ENCODE measurements at regions not wholly inside any gene's neighbourhood (a gene's known extent, or its start where the extent isn't known, plus 50 kb on each side); places are given as distances from the start of the nearest gene placed in this dataset.

- POLR2A ChIA-PET (ENCODE audit: partially characterized antibody): no interaction called here
- H4K20me1 ChIP-seq (replicated peaks in 1 of 2; ENCODE audit: control insufficient read depth in 1 of 2, insufficient read depth in 2 of 2, low read length in 2 of 2): no peaks in the 10 kb centered on the region
- no peak overlapping the region for H2BK15ac ChIP-seq (ENCODE audit: low read length)
- TF ChIP-seq TAF1 (IDR thresholded peaks at IDR 0.05; ENCODE audit: low read depth, low read length) (no peak), TBP (IDR thresholded peaks at IDR 0.05; ENCODE audit: low read depth, low read length) (no peak), BRCA1 (IDR thresholded peaks at IDR 0.05; ENCODE audit: low read depth, low read length) (no peak), GABPA (IDR thresholded peaks at IDR 0.05; ENCODE audit: borderline replicate concordance, insufficient read depth, low read length) (no peak), POLR2A (IDR thresholded peaks at IDR 0.05; ENCODE audit: control extremely low read depth in 1 of 2, low read depth in 2 of 2, low read length in 2 of 2) (no peak), NANOG (IDR thresholded peaks at IDR 0.05; ENCODE audit: insufficient read depth, low read depth, low read length, poor library complexity, severe bottlenecking) (no peak), CBX5 (IDR thresholded peaks at IDR 0.05; ENCODE audit: low read depth, low read length) (no peak), SIX5 (IDR thresholded peaks at IDR 0.05; ENCODE audit: low read depth, low read length) (no peak), NRF1 (IDR thresholded peaks at IDR 0.05; ENCODE audit: low read depth, low read length) (no peak), RFX5 (IDR thresholded peaks at IDR 0.05; ENCODE audit: borderline replicate concordance, low read depth, low read length) (no peak), FOSL1 (IDR thresholded peaks at IDR 0.05; ENCODE audit: insufficient read depth, low read depth, low read length) (no peak), CEBPB (IDR thresholded peaks at IDR 0.05; ENCODE audit: low read depth, low read length) (no peak), CHD1 (IDR thresholded peaks at IDR 0.05; ENCODE audit: low read depth, low read length) (no peak), HDAC2 (IDR thresholded peaks at IDR 0.05; ENCODE audit: borderline replicate concordance in 1 of 2, low read depth in 2 of 2, low read length in 2 of 2) (no peak), BACH1 (IDR thresholded peaks at IDR 0.05; ENCODE audit: low read length) (no peak), EZH2 (IDR thresholded peaks at IDR 0.05; ENCODE audit: low read depth, low read length, severe bottlenecking) (no peak), ASH2L (IDR thresholded peaks at IDR 0.05; ENCODE audit: low read length) (no peak)
- H2BK120ac ChIP-seq (replicated peaks; ENCODE audit: low read depth, low read length): no peak overlapping the region
- no peak overlapping the region for H4K5ac ChIP-seq (ENCODE audit: insufficient read length, low read depth, low read length)
- no peaks in the 10 kb centered on the region for H3K23me2 ChIP-seq (ENCODE audit: low read depth, low read length)
- FAIRE-seq (no peak), DNase-seq (ENCODE audit: low read depth in 1 of 2, low spot score in 2 of 2) (no peak)
- peaks cover 0 to 5% (median 2%) of the 10 kb centered on the region in 4 experiments; a peak in 1 of 7 replicates for H3K4me1 ChIP-seq (replicated peaks in 1 of 4; ENCODE audit: control insufficient read depth in 3 of 4, insufficient read depth in 4 of 4, low read length in 3 of 4)
- no peak overlapping the region for H2AFZ ChIP-seq (ENCODE audit: low read length)
- no peak overlapping the region for H3K14ac ChIP-seq (ENCODE audit: insufficient read length)
- H3K23ac ChIP-seq (ENCODE audit: insufficient read length): no peak overlapping the region
- WGBS, 2 experiments (ENCODE audit: extremely low coverage in 1 of 2, insufficient coverage in 1 of 2, insufficient read length in 1 of 2, insufficient replicate concordance in 2 of 2, low coverage in 1 of 2, low lambda C conversion rate in 2 of 2, missing lambda C conversion rate in 1 of 2): 88% methylated on average over 3 of the region's 3 CpGs; no CpG with 5 or more reads in 1 of the 2 experiments
- H3K4me2 ChIP-seq (ENCODE audit: insufficient read depth in 1 of 2, low read depth in 2 of 2, low read length in 2 of 2): no peak overlapping the region
- H2BK5ac ChIP-seq (ENCODE audit: low read depth, low read length): no peak overlapping the region
- H2BK12ac ChIP-seq (ENCODE audit: low read depth, low read length): no peak overlapping the region
- H2BK20ac ChIP-seq (ENCODE audit: low read length): no peak overlapping the region
- H3K79me1 ChIP-seq (ENCODE audit: low read depth, low read length): no peaks in the 10 kb centered on the region
- H3K4ac ChIP-seq (replicated peaks; ENCODE audit: insufficient read length, low read depth, low read length): no peak overlapping the region
- H3K4me3 ChIP-seq (ENCODE audit: extremely low read depth in 1 of 4, insufficient read depth in 2 of 4, low read depth in 3 of 4, low read length in 4 of 4): no peak overlapping the region
- no peak overlapping the region for H3K18ac ChIP-seq (ENCODE audit: extremely low read depth, low read length)
- H3K9ac ChIP-seq (replicated peaks in 1 of 4; ENCODE audit: extremely low read depth in 1 of 4, low read depth in 3 of 4, low read length in 3 of 4): no peak overlapping the region
- no peaks in the 10 kb centered on the region for H3K27me3 ChIP-seq (replicated peaks in 1 of 4; ENCODE audit: control insufficient read depth in 3 of 4, extremely low read depth in 1 of 4, insufficient read depth in 3 of 4, low read length in 3 of 4)
- no peaks in the 10 kb centered on the region for H3K79me2 ChIP-seq (ENCODE audit: control insufficient read depth in 1 of 2, insufficient read depth in 2 of 2, low read length in 2 of 2)
- no peaks in the 10 kb centered on the region for H3K9me3 ChIP-seq (ENCODE audit: insufficient read depth in 2 of 2, low read depth in 1 of 2, low read length in 1 of 2)
- no peak overlapping the region for H3K56ac ChIP-seq (replicated peaks; ENCODE audit: insufficient read length, low read depth, low read length)
- CTCF ChIA-PET (ENCODE audit: partially characterized antibody): interaction anchor here (0.7 to 2.2 kb wide), 3 partner anchors 9 to 647 kb away, joined by 3 to 7 read pairs (median 4); no protein-coding TSS in a partner anchor
- no peak overlapping the region for H2AK5ac ChIP-seq (ENCODE audit: low read depth, low read length)
- H3K36me3 ChIP-seq (ENCODE audit: control insufficient read depth in 2 of 4, insufficient read depth in 4 of 4, low read length in 3 of 4): no peaks in the 10 kb centered on the region
- no peak overlapping the region for H4K8ac ChIP-seq (ENCODE audit: extremely low read depth, insufficient read depth, low read length)
- no peak overlapping the region for H3K27ac ChIP-seq (ENCODE audit: low read depth, low read length)
- no peak overlapping the region for H4K91ac ChIP-seq (replicated peaks; ENCODE audit: insufficient read length, low read length)
Measured at GRCh38 chr6:119447921-119448320, 98.4 kb upstream of the MAN1A1 start.
